SU-DHL-6 (cell line): ENCODE measurements at regions not wholly inside any gene's neighbourhood (a gene's known extent, or its start where the extent isn't known, plus 50 kb on each side); places are given as distances from the start of the nearest gene placed in this dataset.
"Not testable (repeated sequence)": the region's sequence is repeated elsewhere in the genome, so short reads cannot be mapped to it uniquely, and the experiment has no call there.

ENCODE experiments used
- CTCF ChIP-seq: fragments of 200-600 bp; sonication (generic); IDR thresholded peaks from one replicate; pipeline ENCODE4 v1.5.1; 2017; ENCODE audit warnings: antibody characterized with exemption, mild to moderate bottlenecking, low read length, moderate library complexity; ENCODE audit not compliant: insufficient read depth, poor library complexity, severe bottlenecking
- EZH2phosphoT487 ChIP-seq: fragments of 200-600 bp; sonication (generic), shearing (Covaris generic); conservative IDR thresholded peaks from 2 replicates; pipeline ENCODE4 v1.6.1; 2018; ENCODE audit warnings: mild to moderate bottlenecking, antibody characterized with exemption, low read length, moderate library complexity, mixed read lengths

GRCh38 chr2:113328572-113328971 is 49.9 kb upstream of the PAX8 start:
- not testable (repeated sequence) for TF ChIP-seq CTCF, EZH2phosphoT487
